ENCODE measurements at regions not wholly inside any gene's neighbourhood (a gene's known extent, or its start where the extent isn't known, plus 50 kb on each side); places are given as distances from the start of the nearest gene placed in this dataset.

DNA sequence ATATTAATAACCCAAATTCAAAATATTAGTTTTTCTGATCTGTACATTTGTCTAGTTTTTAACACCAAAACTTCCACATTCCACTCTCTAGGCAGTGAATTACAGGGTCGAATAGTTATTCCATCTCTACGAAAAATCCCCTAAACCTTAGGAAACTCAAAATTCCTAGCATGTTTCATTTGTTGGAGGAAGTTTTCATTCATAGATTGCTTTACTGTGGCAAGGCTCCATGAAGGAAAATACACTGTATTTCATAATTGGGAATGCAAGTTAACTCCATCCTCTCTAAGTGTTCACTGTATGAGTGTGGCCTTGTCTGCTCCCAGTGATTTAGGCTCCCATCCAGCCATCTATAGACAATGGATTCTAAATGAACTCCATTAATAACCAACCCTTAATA is 296.1 kb downstream of the TENT5A start:
- no peak overlapping the region for H3K27ac ChIP-seq (ENCODE audit: low read depth, low read length)
- CTCF ChIA-PET, result interaction anchor here (1.8 kb wide), 1 partner anchor 10 kb away, joined by 7 read pairs; no protein-coding TSS in a partner anchor
- intact Hi-C loops (cut with micrococcal nuclease), result no loop called here

More for the DNA sequence above, 296.1 kb downstream of the TENT5A start:
- Histone ChIP-seq H3K4me3 (replicated peaks in 1 of 2; ENCODE audit: low read depth in 1 of 2, low read length in 2 of 2) (no peak overlapping the region), H3K9me3 (ENCODE audit: control insufficient read depth in 1 of 2, insufficient read depth in 1 of 2, low read depth in 1 of 2, low read length in 2 of 2) (no peaks in the 10 kb centered on the region), H3K9ac (ENCODE audit: low read length) (no peak overlapping the region), H3K79me2 (ENCODE audit: insufficient read depth, low read length) (no peaks in the 10 kb centered on the region), H3K4me2 (ENCODE audit: low read length) (no peak overlapping the region), H3K27me3 (ENCODE audit: insufficient read depth, low read length) (no peaks in the 10 kb centered on the region), H3K4me1 (ENCODE audit: control insufficient read depth in 1 of 2, insufficient read depth in 2 of 2, low read length in 2 of 2) (peaks cover 5 to 13% of the 10 kb centered on the region in 2 experiments; a peak in 3 of 4 replicates), H3K36me3 (ENCODE audit: control insufficient read depth in 1 of 2, insufficient read depth in 2 of 2, low read length in 2 of 2) (no peaks in the 10 kb centered on the region), H4K20me1 (ENCODE audit: insufficient read depth) (no peaks in the 10 kb centered on the region), H2AFZ (ENCODE audit: low read depth, low read length, poor library complexity, severe bottlenecking) (no peak overlapping the region), H3K9me2 (ENCODE audit: insufficient read depth) (no peaks in the 10 kb centered on the region)
- no peak for DNase-seq (ENCODE audit: low read depth, low spot score)
- no TSS peak for BruUV-seq (replicated peaks)
- RAD21 ChIA-PET (ENCODE audit: low non-redundant PET in 1 of 2, low total read pairs in 2 of 2, uncharacterized antibody in 2 of 2, unreplicated experiment in 2 of 2), result no interaction called here
- ATAC-seq, result no peak
- no peak for TF ChIP-seq SRF (IDR thresholded peaks at IDR 0.05; ENCODE audit: low read depth)
- TF ChIP-seq ELF1 (IDR thresholded peaks at IDR 0.05; ENCODE audit: borderline replicate concordance, low read depth), result no peak
- no peak for TF ChIP-seq JUND (IDR thresholded peaks at IDR 0.05)
- no peak for TF ChIP-seq FOSL1 (IDR thresholded peaks at IDR 0.05; ENCODE audit: low read depth)
- TF ChIP-seq, protein P1, sequence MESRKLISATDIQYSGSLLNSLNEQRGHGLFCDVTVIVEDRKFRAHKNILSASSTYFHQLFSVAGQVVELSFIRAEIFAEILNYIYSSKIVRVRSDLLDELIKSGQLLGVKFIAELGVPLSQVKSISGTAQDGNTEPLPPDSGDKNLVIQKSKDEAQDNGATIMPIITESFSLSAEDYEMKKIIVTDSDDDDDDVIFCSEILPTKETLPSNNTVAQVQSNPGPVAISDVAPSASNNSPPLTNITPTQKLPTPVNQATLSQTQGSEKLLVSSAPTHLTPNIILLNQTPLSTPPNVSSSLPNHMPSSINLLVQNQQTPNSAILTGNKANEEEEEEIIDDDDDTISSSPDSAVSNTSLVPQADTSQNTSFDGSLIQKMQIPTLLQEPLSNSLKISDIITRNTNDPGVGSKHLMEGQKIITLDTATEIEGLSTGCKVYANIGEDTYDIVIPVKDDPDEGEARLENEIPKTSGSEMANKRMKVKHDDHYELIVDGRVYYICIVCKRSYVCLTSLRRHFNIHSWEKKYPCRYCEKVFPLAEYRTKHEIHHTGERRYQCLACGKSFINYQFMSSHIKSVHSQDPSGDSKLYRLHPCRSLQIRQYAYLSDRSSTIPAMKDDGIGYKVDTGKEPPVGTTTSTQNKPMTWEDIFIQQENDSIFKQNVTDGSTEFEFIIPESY (IDR thresholded peaks at IDR 0.05; ENCODE audit: extremely low read depth, insufficient replicate concordance, low read length), result no peak
- TF ChIP-seq SP1 (IDR thresholded peaks at IDR 0.05; ENCODE audit: low read depth), result no peak
- TF ChIP-seq, protein P2, sequence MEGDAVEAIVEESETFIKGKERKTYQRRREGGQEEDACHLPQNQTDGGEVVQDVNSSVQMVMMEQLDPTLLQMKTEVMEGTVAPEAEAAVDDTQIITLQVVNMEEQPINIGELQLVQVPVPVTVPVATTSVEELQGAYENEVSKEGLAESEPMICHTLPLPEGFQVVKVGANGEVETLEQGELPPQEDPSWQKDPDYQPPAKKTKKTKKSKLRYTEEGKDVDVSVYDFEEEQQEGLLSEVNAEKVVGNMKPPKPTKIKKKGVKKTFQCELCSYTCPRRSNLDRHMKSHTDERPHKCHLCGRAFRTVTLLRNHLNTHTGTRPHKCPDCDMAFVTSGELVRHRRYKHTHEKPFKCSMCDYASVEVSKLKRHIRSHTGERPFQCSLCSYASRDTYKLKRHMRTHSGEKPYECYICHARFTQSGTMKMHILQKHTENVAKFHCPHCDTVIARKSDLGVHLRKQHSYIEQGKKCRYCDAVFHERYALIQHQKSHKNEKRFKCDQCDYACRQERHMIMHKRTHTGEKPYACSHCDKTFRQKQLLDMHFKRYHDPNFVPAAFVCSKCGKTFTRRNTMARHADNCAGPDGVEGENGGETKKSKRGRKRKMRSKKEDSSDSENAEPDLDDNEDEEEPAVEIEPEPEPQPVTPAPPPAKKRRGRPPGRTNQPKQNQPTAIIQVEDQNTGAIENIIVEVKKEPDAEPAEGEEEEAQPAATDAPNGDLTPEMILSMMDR (IDR thresholded peaks at IDR 0.05 in 2 of 3, conservative IDR thresholded peaks at IDR 0.05 in 1 of 3; ENCODE audit: borderline replicate concordance in 1 of 3, insufficient read depth in 1 of 3, low read depth in 2 of 3, low read length in 2 of 3), result no peak
- TF ChIP-seq RAD21 (IDR thresholded peaks at IDR 0.05; ENCODE audit: low read depth), result no peak
- no peak for TF ChIP-seq TCF7L2 (IDR thresholded peaks at IDR 0.05; ENCODE audit: borderline replicate concordance, extremely low read depth, insufficient read depth, insufficient read length)
- TF ChIP-seq ZFX (IDR thresholded peaks at IDR 0.05), result no peak
- TF ChIP-seq YY1 (IDR thresholded peaks at IDR 0.05; ENCODE audit: extremely low read depth, insufficient replicate concordance, low read depth, low read length), result no peak
- TF ChIP-seq, protein P3, sequence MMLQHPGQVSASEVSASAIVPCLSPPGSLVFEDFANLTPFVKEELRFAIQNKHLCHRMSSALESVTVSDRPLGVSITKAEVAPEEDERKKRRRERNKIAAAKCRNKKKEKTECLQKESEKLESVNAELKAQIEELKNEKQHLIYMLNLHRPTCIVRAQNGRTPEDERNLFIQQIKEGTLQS (IDR thresholded peaks at IDR 0.05), result no peak
- no peak for TF ChIP-seq EZH2phosphoT487 (IDR thresholded peaks at IDR 0.05; ENCODE audit: borderline replicate concordance)
- TF ChIP-seq CEBPB (IDR thresholded peaks at IDR 0.05; ENCODE audit: low read depth), result no peak
- TF ChIP-seq POLR2A (IDR thresholded peaks at IDR 0.05; ENCODE audit: borderline replicate concordance, extremely low read depth, insufficient read depth, insufficient read length), result no peak
- no peak for TF ChIP-seq POLR2AphosphoS5 (IDR thresholded peaks at IDR 0.05; ENCODE audit: low read depth, low read length)
- no peak for TF ChIP-seq EZH2 (IDR thresholded peaks at IDR 0.05)
- no peak for TF ChIP-seq ZNF274 (IDR thresholded peaks at IDR 0.05; ENCODE audit: low read depth, low read length)
- POLR2A ChIA-PET, result no interaction called here
